Endothelial cell of umbilical vein (primary cell): ENCODE measurements at regions not wholly inside any gene's neighbourhood (a gene's known extent, or its start where the extent isn't known, plus 50 kb on each side); places are given as distances from the start of the nearest gene placed in this dataset.

Source experiments
- BruUV-seq: library from RNA; stranded (reverse); fragments of 400-500 nt; replicated peaks from 2 replicates; lab custom pipeline; 2021; lab: Mats Ljungman, UMichigan
- CTCF ChIA-PET: fragments of 300-600, 350-600 bp; sonication (Branson Sonifier 250); formaldehyde crosslinking; loops from one replicate; lab custom pipeline; 2021; ENCODE audit warnings: antibody characterized with exemption, inconsistent platforms; lab: Charles Lee
- POLR2A ChIA-PET: fragments of 300-600, 350-600 bp; sonication (Branson Sonifier 250); formaldehyde crosslinking; loops from one replicate; lab custom pipeline; 2021; ENCODE audit warnings: antibody characterized with exemption, inconsistent platforms; lab: Charles Lee
- DNase-seq: peaks from one replicate; pipeline ENCODE4 v3.0.0-alpha.2; 2011; ENCODE audit warnings: low read depth, low spot score
- FAIRE-seq: peaks from 2 replicates; lab custom pipeline; 2011; peaks lifted over from hg19 to GRCh38; lab: Jason Lieb, UNC
- H2AFZ ChIP-seq: 2 replicates; pipeline ENCODE4 v1.6.0; 2012; ENCODE audit warnings: low read depth, low read length, control low read depth, inconsistent platforms
- H3K27ac ChIP-seq: 2 replicates; pipeline ENCODE4 v1.5.1; 2011; ENCODE audit warnings: low read depth, mild to moderate bottlenecking, control low read depth, low read length, moderate library complexity; ENCODE audit not compliant: insufficient read depth
- H3K27me3 ChIP-seq, 2 experiments: 2 replicates each; pipeline versions ENCODE4 v1.6.0 to v1.6.1; 2011; ENCODE audit warnings: low read length in 2 of 2, mixed read lengths in 1 of 2; ENCODE audit not compliant: control insufficient read depth in 2 of 2, insufficient read depth in 2 of 2
- H3K36me3 ChIP-seq, 2 experiments: 2 replicates in 1 of 2; 3 replicates in 1 of 2; pipeline ENCODE4 v1.5.1; 2011; ENCODE audit warnings: low read length in 2 of 2, mild to moderate bottlenecking in 1 of 2, moderate library complexity in 1 of 2; ENCODE audit not compliant: control insufficient read depth in 2 of 2, insufficient read depth in 2 of 2; ENCODE audit errors: extremely low read depth in 1 of 2
- H3K4me1 ChIP-seq: 3 replicates; pipeline ENCODE4 v1.5.1; 2011; ENCODE audit warnings: mild to moderate bottlenecking, low read length; ENCODE audit not compliant: control insufficient read depth, insufficient read depth; ENCODE audit errors: extremely low read depth
- H3K4me2 ChIP-seq: 2 replicates; pipeline ENCODE4 v1.6.1; 2011; ENCODE audit warnings: low read length, control low read depth, mixed read lengths; ENCODE audit not compliant: insufficient read depth
- H3K4me3 ChIP-seq, 3 experiments: fragments of 200-600 bp in 1 of 3; sonication (generic), shearing (Covaris generic) in 1 of 3; replicated peaks in 1 of 3; 2 replicates each; pipeline ENCODE4 v1.5.1; 2011 to 2016; ENCODE audit warnings: control low read depth in 3 of 3, low read length in 3 of 3, mild to moderate bottlenecking in 2 of 3, inconsistent platforms in 1 of 3, low read depth in 1 of 3, moderate library complexity in 1 of 3; ENCODE audit not compliant: insufficient read depth in 1 of 3
- H3K79me2 ChIP-seq: 2 replicates; pipeline ENCODE4 v1.6.0; 2012; ENCODE audit warnings: low read length, inconsistent platforms; ENCODE audit not compliant: control insufficient read depth, insufficient read depth
- H3K9ac ChIP-seq: replicated peaks from 2 replicates; pipeline ENCODE3; 2011; ENCODE audit warnings: low read length, control low read depth; ENCODE audit not compliant: insufficient read depth; ENCODE audit errors: extremely low read depth
- H3K9me1 ChIP-seq: replicated peaks from 3 replicates; pipeline ENCODE4 v1.6.0; 2011; ENCODE audit warnings: mild to moderate bottlenecking, low read length; ENCODE audit not compliant: control insufficient read depth, insufficient read depth; ENCODE audit errors: extremely low read depth
- H3K9me3 ChIP-seq: replicated peaks from 2 replicates; pipeline ENCODE4 v1.5.1; 2012; ENCODE audit warnings: low read length, inconsistent platforms; ENCODE audit not compliant: control insufficient read depth, insufficient read depth
- H4K20me1 ChIP-seq: replicated peaks from 2 replicates; pipeline ENCODE3; 2011; ENCODE audit warnings: mild to moderate bottlenecking, low read length; ENCODE audit not compliant: control insufficient read depth, insufficient read depth; ENCODE audit errors: extremely low read depth
- CTCF ChIP-seq, 2 donors: IDR thresholded peaks; 1 replicate in 1 of 2; 2 replicates in 1 of 2; pipeline ENCODE4 v1.5.1; 2011; ENCODE audit warnings: low read length in 2 of 2, mild to moderate bottlenecking in 2 of 2, moderate library complexity in 2 of 2, control low read depth in 1 of 2, inconsistent platforms in 1 of 2, low read depth in 1 of 2; ENCODE audit not compliant: insufficient read depth in 1 of 2; ENCODE audit errors: extremely low read depth in 1 of 2
- EZH2 ChIP-seq: IDR thresholded peaks from 2 replicates; pipeline ENCODE4 v1.6.1; 2012; ENCODE audit warnings: borderline replicate concordance, low read depth, mild to moderate bottlenecking, moderate library complexity, low read length, inconsistent platforms; ENCODE audit not compliant: severe bottlenecking
- FOS ChIP-seq: IDR thresholded peaks from 2 replicates; pipeline ENCODE4 v1.6.1; 2011; ENCODE audit warnings: mild to moderate bottlenecking, low read length, moderate library complexity, borderline replicate concordance; ENCODE audit not compliant: insufficient read depth
- GATA2 ChIP-seq: IDR thresholded peaks from 2 replicates; pipeline ENCODE4 v1.7.0; 2011; ENCODE audit warnings: low read depth, mild to moderate bottlenecking, moderate library complexity, mixed read lengths, low read length; ENCODE audit not compliant: insufficient read length, insufficient read depth
- JUN ChIP-seq: IDR thresholded peaks from 2 replicates; pipeline ENCODE4 v1.6.1; 2011; ENCODE audit warnings: borderline replicate concordance, low read depth; ENCODE audit not compliant: insufficient read length, insufficient read depth
- MAX ChIP-seq: IDR thresholded peaks from 2 replicates; pipeline ENCODE4 v1.6.1; 2011; ENCODE audit not compliant: insufficient read depth, insufficient read length
- MYC ChIP-seq: IDR thresholded peaks from one replicate; pipeline ENCODE4 v1.6.1; 2011; ENCODE audit warnings: mild to moderate bottlenecking, low read depth, low read length
- POLR2A ChIP-seq: IDR thresholded peaks from 2 replicates; pipeline ENCODE4 v1.6.1; 2012; ENCODE audit warnings: low read depth, mild to moderate bottlenecking, control low read depth, low read length
- POLR2AphosphoS5 ChIP-seq: IDR thresholded peaks from 2 replicates; pipeline ENCODE4 v1.6.1; 2012; ENCODE audit warnings: low read depth, mild to moderate bottlenecking, control low read depth, low read length, moderate library complexity; ENCODE audit not compliant: insufficient read depth
- dilution Hi-C: fragments of 300-500 bp; cut with MboI; formaldehyde crosslinking; loops from one replicate; pipeline ENCODE4 v1.15.0; 2019; ENCODE audit warnings: low sequenced_read_pairs; ENCODE audit not compliant: extremely low pct_ligation_motif_present
- intact Hi-C: fragments of 100-400 bp; cut with micrococcal nuclease; formaldehyde crosslinking; loops from one replicate; pipeline ENCODE4 v1.10.0; 2022

- no peak for FAIRE-seq
- no peak overlapping the region for H3K9ac ChIP-seq
- intact Hi-C loops: no loop called here
- no peaks in the 10 kb centered on the region for H4K20me1 ChIP-seq
- no peak overlapping the region for H3K4me2 ChIP-seq
- H3K36me3 ChIP-seq: no peaks in the 10 kb centered on the region
- no peaks in the 10 kb centered on the region for H3K27me3 ChIP-seq
- CTCF ChIA-PET: no interaction called here
- H3K9me3 ChIP-seq: no peaks in the 10 kb centered on the region
- no peak overlapping the region for H2AFZ ChIP-seq
- H3K9me1 ChIP-seq: no peaks in the 10 kb centered on the region
- no peak for DNase-seq
- TF ChIP-seq FOS: no peak
- no peak for TF ChIP-seq JUN
- TF ChIP-seq MYC: no peak
- TF ChIP-seq CTCF (IDR thresholded peaks at IDR 0.05; ENCODE audit: extremely low read depth in 1 of 2, insufficient read depth in 1 of 2, low read depth in 1 of 2, low read length in 2 of 2): no peak
- TF ChIP-seq EZH2: no peak
- no peak for TF ChIP-seq GATA2
- no peak for TF ChIP-seq POLR2AphosphoS5
- TF ChIP-seq MAX: no peak
- no peak for TF ChIP-seq POLR2A
- BruUV-seq: no TSS peak
- no peaks in the 10 kb centered on the region for H3K4me1 ChIP-seq
- dilution Hi-C loops: no loop called here
- POLR2A ChIA-PET: no interaction called here
- no peaks in the 10 kb centered on the region for H3K79me2 ChIP-seq
- no peak overlapping the region for H3K27ac ChIP-seq
- H3K4me3 ChIP-seq: no peak overlapping the region
Observed at GRCh38 chr10:58086144-58086762, 181.4 kb downstream of the IPMK start.
